SK-N-MC (cell line): ENCODE measurements at regions not wholly inside any gene's neighbourhood (a gene's known extent, or its start where the extent isn't known, plus 50 kb on each side); places are given as distances from the start of the nearest gene placed in this dataset.

Experiments used
- EZH2 ChIP-seq: fragments of 200-600 bp; sonication (generic); IDR thresholded peaks from one replicate; pipeline ENCODE4 v1.6.1; 2017; ENCODE audit warnings: antibody characterized with exemption
- POLR2AphosphoS5 ChIP-seq: IDR thresholded peaks from 2 replicates; pipeline ENCODE4 v1.6.1; 2012; ENCODE audit warnings: mild to moderate bottlenecking, low read depth, low read length, borderline replicate concordance

GRCh38 chr7:106518239-106518638 lies 142.7 kb downstream of the CCDC71L start:
- TF ChIP-seq POLR2AphosphoS5 (no peak), EZH2 (no peak)
